Naive thymus-derived CD8-positive, alpha-beta T cell (primary cell): ENCODE measurements at regions not wholly inside any gene's neighbourhood (a gene's known extent, or its start where the extent isn't known, plus 50 kb on each side); places are given as distances from the start of the nearest gene placed in this dataset.
A peak's percentile ranks its signal among the peaks of the same experiment; 100 is the strongest.
"Not testable (repeated sequence)": the region's sequence is repeated elsewhere in the genome, so short reads cannot be mapped to it uniquely, and the experiment has no call there.

Experiments
- ATAC-seq, 2 donors: fragments of 150-1000 bp; cut with Tn5 transposase in 1 of 2; sonication (Bioruptor Pico), chemical (Tn5 transposase) in 1 of 2; 1 replicate in 1 of 2; 2 replicates in 1 of 2; pipeline ENCODE4 v1.10.0; 2021; ENCODE audit warnings: mild to moderate bottlenecking in 2 of 2, moderate library complexity in 2 of 2
- POLR2A ChIA-PET: fragments of 350-600 bp; sonication (Branson Sonifier 250); formaldehyde crosslinking; loops from one replicate; lab custom pipeline; 2021; ENCODE audit warnings: antibody characterized with exemption; lab: Charles Lee
- DNase-seq, 10 donors: peaks; one replicate each; pipeline versions ENCODE4 v3.0.0 to v3.0.0-alpha.2; 2020 to 2022
- H3K27ac Mint-ChIP-seq, 10 donors: one replicate each; pipeline ENCODE4 v1.8.0; 2020 to 2022; ENCODE audit warnings: mild to moderate bottlenecking in 10 of 10, mixed read lengths in 10 of 10, moderate library complexity in 4 of 10, inconsistent platforms in 1 of 10
- H3K27me3 Mint-ChIP-seq, 5 donors: one replicate each; pipeline ENCODE4 v1.8.0; 2021 to 2022; ENCODE audit warnings: mixed read lengths in 5 of 5
- H3K36me3 Mint-ChIP-seq, 3 donors: one replicate each; pipeline ENCODE4 v1.8.0; 2020 to 2022; ENCODE audit warnings: mixed read lengths in 3 of 3, mild to moderate bottlenecking in 2 of 3, inconsistent platforms in 1 of 3
- H3K4me1 Mint-ChIP-seq, 4 donors: one replicate each; pipeline ENCODE4 v1.8.0; 2021 to 2022; ENCODE audit warnings: mixed read lengths in 4 of 4
- H3K4me3 Mint-ChIP-seq, 10 donors: one replicate each; pipeline ENCODE4 v1.8.0; 2020 to 2022; ENCODE audit warnings: mild to moderate bottlenecking in 10 of 10, mixed read lengths in 10 of 10, moderate library complexity in 6 of 10, inconsistent platforms in 1 of 10
- H3K9me3 Mint-ChIP-seq, 9 donors: one replicate each; pipeline ENCODE4 v1.8.0; 2020 to 2022; ENCODE audit warnings: mixed read lengths in 9 of 9, mild to moderate bottlenecking in 3 of 9, inconsistent platforms in 1 of 9, moderate library complexity in 1 of 9

DNA sequence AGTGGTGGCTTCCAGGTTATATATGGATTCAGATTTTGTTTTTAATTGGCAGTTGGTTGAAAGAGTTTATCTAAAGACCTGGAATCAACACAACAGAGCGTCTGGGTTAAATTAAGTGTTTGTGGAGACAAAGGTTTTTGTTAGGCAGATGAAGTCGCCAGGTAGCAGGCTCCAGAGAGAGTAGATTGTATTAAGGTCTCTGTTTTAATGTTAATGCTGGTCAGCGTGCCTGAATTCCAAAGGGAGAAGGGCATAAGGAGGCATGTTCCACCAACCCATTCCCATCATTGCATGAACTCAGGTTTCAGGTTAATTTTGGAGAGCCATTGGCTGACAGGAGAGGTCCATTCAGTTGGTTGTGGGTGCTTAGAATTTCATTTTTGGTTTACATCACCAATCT, 744.1 kb upstream of the GJE1 start:
- H3K36me3 Mint-ChIP-seq, result no peaks in the 10 kb centered on the region
- DNase-seq (no peak), ATAC-seq (no peak)
- no peak overlapping the region for H3K4me3 Mint-ChIP-seq
- H3K27ac Mint-ChIP-seq, result no peak overlapping the region
- no peaks in the 10 kb centered on the region for H3K9me3 Mint-ChIP-seq
- peaks cover 0 to 4% (median 0%) of the 10 kb centered on the region in 5 donors for H3K27me3 Mint-ChIP-seq
- H3K4me1 Mint-ChIP-seq, result peaks cover 0 to 3% (median under 1%) of the 10 kb centered on the region in 4 donors
- POLR2A ChIA-PET, result no interaction called here

GRCh38 chr6:141370438-141370837, 762.3 kb upstream of the GJE1 start:
- Mint-ChIP-seq H3K27me3 (peaks cover 0 to 2% (median 0%) of the 10 kb centered on the region in 5 donors), H3K9me3 (peaks cover 0 to 16% (median 2%) of the 10 kb centered on the region in 9 donors)
- no peak for ATAC-seq

GRCh38 chr6:141366796-141367195, 765.9 kb upstream of the GJE1 start:
- not testable (repeated sequence) for ATAC-seq, H3K27ac Mint-ChIP-seq

More at GRCh38 chr6:141370438-141370837, 762.3 kb upstream of the GJE1 start:
- DNase-seq, result no peak
- no peak overlapping the region for H3K27ac Mint-ChIP-seq
- H3K36me3 Mint-ChIP-seq, result peaks cover 0 to 4% (median 0%) of the 10 kb centered on the region in 3 donors
- POLR2A ChIA-PET, result no interaction called here
- H3K4me1 Mint-ChIP-seq, result no peaks in the 10 kb centered on the region
- H3K4me3 Mint-ChIP-seq, result no peak overlapping the region

GRCh38 chr6:141364694-141365093, 768.0 kb upstream of the GJE1 start:
- DNase-seq (no peak), ATAC-seq (no peak)
- H3K4me1 Mint-ChIP-seq, result no peaks in the 10 kb centered on the region
- no peak overlapping the region for H3K4me3 Mint-ChIP-seq
- H3K9me3 Mint-ChIP-seq, result peaks cover 0 to 14% (median 2%) of the 10 kb centered on the region in 9 donors
- POLR2A ChIA-PET, result no interaction called here
- peaks cover 0 to 4% (median 0%) of the 10 kb centered on the region in 3 donors for H3K36me3 Mint-ChIP-seq
- no peaks in the 10 kb centered on the region for H3K27me3 Mint-ChIP-seq
- no peak overlapping the region for H3K27ac Mint-ChIP-seq

More at GRCh38 chr6:141366796-141367195, 765.9 kb upstream of the GJE1 start:
- DNase-seq, H3K36me3 Mint-ChIP-seq, H3K27me3 Mint-ChIP-seq, H3K4me3 Mint-ChIP-seq, POLR2A ChIA-PET, H3K4me1 Mint-ChIP-seq: not testable (repeated sequence)
- peaks cover 0 to 16% (median 2%) of the 10 kb centered on the region in 9 donors for H3K9me3 Mint-ChIP-seq

- DNase-seq (no peak), ATAC-seq (no peak)
- Mint-ChIP-seq H3K27me3 (no peaks in the 10 kb centered on the region), H3K27ac (no peak overlapping the region), H3K9me3 (peaks cover 0 to 9% (median 2%) of the 10 kb centered on the region in 9 donors), H3K4me1 (no peaks in the 10 kb centered on the region), H3K4me3 (no peak overlapping the region), H3K36me3 (peaks cover 0 to 4% (median 0%) of the 10 kb centered on the region in 3 donors)
- POLR2A ChIA-PET, result no interaction called here
Measured at GRCh38 chr6:141364232-141364631, 768.5 kb upstream of the GJE1 start.

- no peak overlapping the region for H3K27ac Mint-ChIP-seq
- H3K4me1 Mint-ChIP-seq, result peaks cover 0 to 4% (median 0%) of the 10 kb centered on the region in 4 donors
- DNase-seq (no peak), ATAC-seq (no peak)
- no peaks in the 10 kb centered on the region for H3K36me3 Mint-ChIP-seq
- peaks cover 0 to 3% (median 0%) of the 10 kb centered on the region in 9 donors for H3K9me3 Mint-ChIP-seq
- H3K4me3 Mint-ChIP-seq, result no peak overlapping the region
- POLR2A ChIA-PET, result no interaction called here
- no peaks in the 10 kb centered on the region for H3K27me3 Mint-ChIP-seq
Measured at GRCh38 chr6:141361559-141361958, 771.2 kb upstream of the GJE1 start.

DNA sequence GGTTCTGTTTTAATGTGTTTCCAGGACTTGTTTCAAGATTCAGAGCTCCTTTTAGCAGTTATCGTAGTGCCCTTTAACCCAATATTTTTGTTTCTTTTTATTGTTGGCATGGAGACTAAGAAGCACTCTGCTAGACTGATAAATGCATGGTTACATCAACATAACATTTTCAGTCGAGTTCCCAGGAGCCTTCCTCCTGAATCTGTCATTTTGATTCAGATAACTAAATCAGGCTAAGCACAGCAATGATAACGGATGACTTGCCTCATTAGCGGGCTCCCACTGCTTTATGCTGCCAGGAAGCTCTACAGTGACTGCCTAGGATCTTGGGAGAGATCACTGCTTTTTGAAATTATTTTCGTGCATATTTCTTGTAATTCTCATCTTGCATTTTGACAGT, 772.8 kb upstream of the GJE1 start:
- no peak for ATAC-seq

GRCh38 chr6:141354191-141354955, 778.4 kb upstream of the GJE1 start:
- Mint-ChIP-seq H3K4me3 (no peak overlapping the region), H3K36me3 (no peaks in the 10 kb centered on the region), H3K4me1 (peaks cover 0 to 4% (median 0%) of the 10 kb centered on the region in 4 donors), H3K27me3 (peaks cover 0 to 5% (median 0%) of the 10 kb centered on the region in 5 donors), H3K27ac (no peak overlapping the region), H3K9me3 (peaks cover 0 to 3% (median 0%) of the 10 kb centered on the region in 9 donors)
- ATAC-seq (no peak), DNase-seq (no peak)
- POLR2A ChIA-PET, result no interaction called here

More for the DNA sequence above, 772.8 kb upstream of the GJE1 start:
- H3K4me3 Mint-ChIP-seq, result no peak overlapping the region
- POLR2A ChIA-PET, result no interaction called here
- peaks cover 0 to 4% (median 0%) of the 10 kb centered on the region in 4 donors for H3K4me1 Mint-ChIP-seq
- H3K27me3 Mint-ChIP-seq, result no peaks in the 10 kb centered on the region
- peaks cover 0 to 3% (median 0%) of the 10 kb centered on the region in 9 donors for H3K9me3 Mint-ChIP-seq
- DNase-seq, result no peak
- no peak overlapping the region for H3K27ac Mint-ChIP-seq
- no peaks in the 10 kb centered on the region for H3K36me3 Mint-ChIP-seq

- Mint-ChIP-seq H3K9me3 (peaks cover 0 to 2% (median 0%) of the 10 kb centered on the region in 9 donors), H3K36me3 (no peaks in the 10 kb centered on the region), H3K4me1 (no peaks in the 10 kb centered on the region), H3K27me3 (peaks cover 0 to 5% (median 0%) of the 10 kb centered on the region in 5 donors), H3K27ac (peak overlapping the region in 1 of 10 donors; percentile 9), H3K4me3 (no peak overlapping the region)
- ATAC-seq (no peak), DNase-seq (no peak)
- POLR2A ChIA-PET, result no interaction called here
Measured at GRCh38 chr6:141351721-141352120, 781.0 kb upstream of the GJE1 start.

DNA sequence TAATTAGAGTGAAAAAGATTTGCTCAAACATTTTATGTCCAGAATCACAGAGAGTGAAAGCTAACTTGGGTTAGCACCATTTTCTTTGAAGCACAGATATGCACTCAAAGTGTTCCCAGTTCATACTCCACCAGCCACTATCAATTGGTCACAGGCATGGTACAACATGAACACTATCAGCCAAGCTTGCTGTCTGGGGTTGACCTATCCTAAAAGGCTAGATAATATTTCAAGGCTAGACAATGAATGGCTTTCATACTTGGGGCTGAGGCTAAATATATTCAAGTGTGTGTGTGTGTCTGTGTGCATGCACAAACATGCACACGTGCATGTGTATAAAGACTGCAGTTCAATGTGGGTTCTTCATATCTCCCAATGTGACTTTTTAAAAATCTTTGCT, 783.0 kb upstream of the GJE1 start:
- no peak for DNase-seq
- H3K36me3 Mint-ChIP-seq, result no peaks in the 10 kb centered on the region
- H3K27me3 Mint-ChIP-seq, result peaks cover 0 to 5% (median 0%) of the 10 kb centered on the region in 5 donors
- POLR2A ChIA-PET, result no interaction called here
- no peak overlapping the region for H3K27ac Mint-ChIP-seq
- H3K4me1 Mint-ChIP-seq, result no peaks in the 10 kb centered on the region
- no peak for ATAC-seq
- no peak overlapping the region for H3K4me3 Mint-ChIP-seq
- no peaks in the 10 kb centered on the region for H3K9me3 Mint-ChIP-seq

DNA sequence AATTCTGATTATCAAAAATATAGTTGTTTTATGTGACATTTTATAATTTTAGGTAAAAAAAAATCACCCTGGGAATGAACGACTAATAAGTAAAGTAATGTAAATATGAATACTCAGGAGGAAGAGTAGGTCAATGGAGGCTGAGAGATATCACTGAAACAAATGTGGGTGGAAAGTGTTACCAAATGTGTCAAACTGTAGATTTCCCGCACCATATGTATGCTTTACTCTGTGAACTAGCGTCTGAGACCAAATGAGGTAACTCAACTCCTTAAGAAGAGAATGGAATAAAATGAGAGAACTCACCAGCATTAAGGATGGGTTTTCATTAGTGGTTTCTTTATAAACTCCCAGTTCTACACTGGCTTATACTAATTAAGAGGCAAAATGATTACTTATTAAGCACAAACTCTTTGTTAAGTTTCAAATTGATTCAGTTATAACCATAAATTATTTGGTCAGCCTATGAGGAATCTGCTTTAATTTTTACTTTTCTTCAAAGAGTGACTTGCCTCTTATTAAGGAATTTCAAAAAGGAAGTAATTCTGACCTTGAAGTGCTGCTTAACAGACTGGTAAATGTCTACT, 784.7 kb upstream of the GJE1 start:
- no peak overlapping the region for H3K4me3 Mint-ChIP-seq
- no peak for ATAC-seq
- no peaks in the 10 kb centered on the region for H3K4me1 Mint-ChIP-seq
- H3K27ac Mint-ChIP-seq, result no peak overlapping the region
- H3K9me3 Mint-ChIP-seq, result no peaks in the 10 kb centered on the region
- H3K36me3 Mint-ChIP-seq, result no peaks in the 10 kb centered on the region
- DNase-seq, result no peak
- POLR2A ChIA-PET, result no interaction called here
- peaks cover 0 to 5% (median 0%) of the 10 kb centered on the region in 5 donors for H3K27me3 Mint-ChIP-seq

- Mint-ChIP-seq H3K4me1 (no peaks in the 10 kb centered on the region), H3K27me3 (peaks cover 0 to 5% (median 0%) of the 10 kb centered on the region in 5 donors), H3K36me3 (no peaks in the 10 kb centered on the region), H3K9me3 (no peaks in the 10 kb centered on the region), H3K27ac (no peak overlapping the region), H3K4me3 (no peak overlapping the region)
- ATAC-seq, result no peak
- no peak for DNase-seq
- POLR2A ChIA-PET, result no interaction called here
Measured at GRCh38 chr6:141347086-141347485, 785.6 kb upstream of the GJE1 start.

GRCh38 chr6:141346535-141346934, 786.2 kb upstream of the GJE1 start:
- ATAC-seq, result no peak
- H3K27ac Mint-ChIP-seq, result no peak overlapping the region
- H3K27me3 Mint-ChIP-seq, result peaks cover 0 to 2% (median 0%) of the 10 kb centered on the region in 5 donors

More at GRCh38 chr6:141346535-141346934, 786.2 kb upstream of the GJE1 start:
- no peaks in the 10 kb centered on the region for H3K9me3 Mint-ChIP-seq
- no peaks in the 10 kb centered on the region for H3K4me1 Mint-ChIP-seq
- no peak overlapping the region for H3K4me3 Mint-ChIP-seq
- no peaks in the 10 kb centered on the region for H3K36me3 Mint-ChIP-seq
- POLR2A ChIA-PET, result no interaction called here
- DNase-seq, result no peak
